ENCODE measurements at regions not wholly inside any gene's neighbourhood (a gene's known extent, or its start where the extent isn't known, plus 50 kb on each side); places are given as distances from the start of the nearest gene placed in this dataset.

DNA sequence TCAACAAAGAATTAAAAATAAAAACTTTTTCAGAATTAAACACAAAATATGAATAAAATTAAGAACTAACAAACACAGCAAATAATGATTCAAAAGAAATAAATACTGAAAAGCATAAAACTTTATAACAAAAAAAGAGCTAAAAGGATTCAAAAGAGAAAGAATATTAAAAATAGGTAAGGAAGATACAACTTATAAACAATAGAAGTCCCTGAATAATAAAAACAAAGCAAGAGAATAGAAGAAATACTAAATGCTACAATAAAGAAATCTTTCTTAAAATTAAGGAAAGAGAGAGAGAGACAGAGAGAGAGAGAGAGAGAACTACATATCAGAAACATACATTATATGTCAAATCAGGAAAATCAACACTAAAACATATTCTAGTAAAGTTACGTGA lies 619.9 kb upstream of the SLIT2 start:
- H3K27me3 ChIP-seq (replicated peaks; ENCODE audit: control insufficient read depth, insufficient read depth, low read length), result no peaks in the 10 kb centered on the region
- no peaks in the 10 kb centered on the region for H3K4me1 Mint-ChIP-seq (ENCODE audit: low read depth, unreplicated experiment)
- no peaks in the 10 kb centered on the region for H3K4me1 ChIP-seq
- TF ChIP-seq, protein P1, sequence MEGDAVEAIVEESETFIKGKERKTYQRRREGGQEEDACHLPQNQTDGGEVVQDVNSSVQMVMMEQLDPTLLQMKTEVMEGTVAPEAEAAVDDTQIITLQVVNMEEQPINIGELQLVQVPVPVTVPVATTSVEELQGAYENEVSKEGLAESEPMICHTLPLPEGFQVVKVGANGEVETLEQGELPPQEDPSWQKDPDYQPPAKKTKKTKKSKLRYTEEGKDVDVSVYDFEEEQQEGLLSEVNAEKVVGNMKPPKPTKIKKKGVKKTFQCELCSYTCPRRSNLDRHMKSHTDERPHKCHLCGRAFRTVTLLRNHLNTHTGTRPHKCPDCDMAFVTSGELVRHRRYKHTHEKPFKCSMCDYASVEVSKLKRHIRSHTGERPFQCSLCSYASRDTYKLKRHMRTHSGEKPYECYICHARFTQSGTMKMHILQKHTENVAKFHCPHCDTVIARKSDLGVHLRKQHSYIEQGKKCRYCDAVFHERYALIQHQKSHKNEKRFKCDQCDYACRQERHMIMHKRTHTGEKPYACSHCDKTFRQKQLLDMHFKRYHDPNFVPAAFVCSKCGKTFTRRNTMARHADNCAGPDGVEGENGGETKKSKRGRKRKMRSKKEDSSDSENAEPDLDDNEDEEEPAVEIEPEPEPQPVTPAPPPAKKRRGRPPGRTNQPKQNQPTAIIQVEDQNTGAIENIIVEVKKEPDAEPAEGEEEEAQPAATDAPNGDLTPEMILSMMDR (IDR thresholded peaks at IDR 0.05; ENCODE audit: insufficient read depth in 1 of 2, low read depth in 1 of 2, low read length in 1 of 2, severe bottlenecking in 1 of 2, unreplicated experiment in 1 of 2), result no peak
- H3K9me3 Mint-ChIP-seq (ENCODE audit: unreplicated experiment), result peaks cover 17% of the 10 kb centered on the region
- H3K27ac Mint-ChIP-seq (ENCODE audit: unreplicated experiment), result no peak overlapping the region
- no TSS peak for BruUV-seq (replicated peaks)
- ChIA-PET CTCF (no interaction called here), POLR2A (no interaction called here)
- no peak overlapping the region for H3K4me3 ChIP-seq (ENCODE audit: low read depth, low read length)
- H3K36me3 ChIP-seq (ENCODE audit: control insufficient read depth, insufficient read depth, low read length), result no peaks in the 10 kb centered on the region
- no peaks in the 10 kb centered on the region for H3K27me3 Mint-ChIP-seq (ENCODE audit: insufficient read depth, unreplicated experiment)
- H3K36me3 Mint-ChIP-seq (ENCODE audit: insufficient read depth, unreplicated experiment), result no peaks in the 10 kb centered on the region
- intact Hi-C loops (cut with micrococcal nuclease; ENCODE audit: unreplicated experiment), result no loop called here
- no peaks in the 10 kb centered on the region for H3K9me3 ChIP-seq
- no peak for DNase-seq
- H3K4me3 Mint-ChIP-seq (ENCODE audit: unreplicated experiment), result no peak overlapping the region

DNA sequence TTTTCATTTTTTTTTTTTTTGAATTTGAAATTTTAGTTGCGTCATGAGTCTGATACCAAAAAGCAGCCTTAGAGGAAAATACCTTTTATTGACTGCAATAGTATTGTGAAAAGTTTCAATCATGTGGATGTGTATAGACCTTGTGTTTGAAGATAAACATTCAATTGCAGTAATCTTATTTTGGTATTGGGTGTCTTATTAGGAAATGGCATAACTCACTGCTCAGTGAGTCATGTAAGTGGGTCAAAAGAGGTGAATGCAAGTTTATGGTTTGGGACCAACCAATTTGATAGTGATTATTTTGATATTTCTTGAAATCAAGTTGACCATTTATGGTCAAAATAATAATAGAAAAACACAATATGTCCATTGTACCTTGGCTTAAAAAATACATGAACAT lies 627.8 kb upstream of the SLIT2 start:
- no peak overlapping the region for H3K4me3 ChIP-seq (ENCODE audit: low read depth, low read length)

DNA sequence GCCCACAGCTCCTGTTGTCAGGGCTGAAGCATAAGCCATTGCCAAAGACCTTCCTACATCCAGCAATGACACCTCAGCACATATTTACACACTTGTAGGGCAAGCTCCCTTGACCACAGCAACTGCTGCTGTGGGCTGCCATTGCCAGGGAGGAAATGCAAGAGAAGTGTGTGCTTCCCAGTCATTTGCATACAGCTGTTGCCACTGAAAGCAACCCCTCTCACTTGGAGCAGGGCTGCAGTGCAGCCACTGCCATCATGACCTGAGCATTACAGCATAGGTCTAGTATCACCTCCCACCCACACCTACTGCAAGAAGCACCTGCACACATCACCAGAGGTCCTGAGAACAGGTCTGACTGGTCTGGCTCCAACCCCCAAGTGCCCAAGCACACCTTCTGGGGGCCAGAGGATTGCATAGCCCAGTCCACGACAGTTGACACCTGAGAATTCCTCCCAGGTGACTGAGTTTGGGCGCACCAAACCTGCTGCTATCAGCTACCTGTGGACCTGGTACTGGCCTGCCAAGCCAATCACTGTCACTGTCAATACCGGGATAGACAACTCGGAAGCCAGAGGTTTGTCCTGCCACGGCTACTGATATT lies 636.5 kb upstream of the SLIT2 start:
- H3K36me3 Mint-ChIP-seq (ENCODE audit: insufficient read depth, unreplicated experiment), result no peaks in the 10 kb centered on the region
- CTCF ChIA-PET, result no interaction called here
- POLR2A ChIA-PET, result no interaction called here
- no peaks in the 10 kb centered on the region for H3K4me1 Mint-ChIP-seq (ENCODE audit: low read depth, unreplicated experiment)
- Histone ChIP-seq H3K9me3 (no peaks in the 10 kb centered on the region), H3K4me3 (ENCODE audit: low read depth, low read length) (no peak overlapping the region), H3K36me3 (ENCODE audit: control insufficient read depth, insufficient read depth, low read length) (no peaks in the 10 kb centered on the region), H3K4me1 (no peaks in the 10 kb centered on the region), H3K27me3 (replicated peaks; ENCODE audit: control insufficient read depth, insufficient read depth, low read length) (no peaks in the 10 kb centered on the region)
- BruUV-seq (replicated peaks), result no TSS peak
- TF ChIP-seq, protein P1 (IDR thresholded peaks at IDR 0.05; ENCODE audit: insufficient read depth in 1 of 2, low read depth in 1 of 2, low read length in 1 of 2, severe bottlenecking in 1 of 2, unreplicated experiment in 1 of 2), result no peak
- peaks cover 21% of the 10 kb centered on the region for H3K9me3 Mint-ChIP-seq (ENCODE audit: unreplicated experiment)
- no peak overlapping the region for H3K4me3 Mint-ChIP-seq (ENCODE audit: unreplicated experiment)
- H3K27ac Mint-ChIP-seq (ENCODE audit: unreplicated experiment), result no peak overlapping the region
- no peaks in the 10 kb centered on the region for H3K27me3 Mint-ChIP-seq (ENCODE audit: insufficient read depth, unreplicated experiment)
- intact Hi-C loops (cut with micrococcal nuclease; ENCODE audit: unreplicated experiment), result no loop called here
- DNase-seq, result no peak

More for the DNA sequence above, 627.8 kb upstream of the SLIT2 start:
- no peak for DNase-seq
- H3K36me3 ChIP-seq (ENCODE audit: control insufficient read depth, insufficient read depth, low read length), result no peaks in the 10 kb centered on the region
- H3K27me3 Mint-ChIP-seq (ENCODE audit: insufficient read depth, unreplicated experiment), result no peaks in the 10 kb centered on the region
- no peaks in the 10 kb centered on the region for H3K27me3 ChIP-seq (replicated peaks; ENCODE audit: control insufficient read depth, insufficient read depth, low read length)
- intact Hi-C loops (cut with micrococcal nuclease; ENCODE audit: unreplicated experiment), result no loop called here
- H3K36me3 Mint-ChIP-seq (ENCODE audit: insufficient read depth, unreplicated experiment), result no peaks in the 10 kb centered on the region
- no peaks in the 10 kb centered on the region for H3K4me1 ChIP-seq
- H3K4me3 Mint-ChIP-seq (ENCODE audit: unreplicated experiment), result no peak overlapping the region
- POLR2A ChIA-PET, result no interaction called here
- CTCF ChIA-PET, result no interaction called here
- no TSS peak for BruUV-seq (replicated peaks)
- TF ChIP-seq, protein P1 (IDR thresholded peaks at IDR 0.05; ENCODE audit: insufficient read depth in 1 of 2, low read depth in 1 of 2, low read length in 1 of 2, severe bottlenecking in 1 of 2, unreplicated experiment in 1 of 2), result no peak
- peaks cover 7% of the 10 kb centered on the region for H3K9me3 Mint-ChIP-seq (ENCODE audit: unreplicated experiment)
- no peak overlapping the region for H3K27ac Mint-ChIP-seq (ENCODE audit: unreplicated experiment)
- no peaks in the 10 kb centered on the region for H3K9me3 ChIP-seq
- H3K4me1 Mint-ChIP-seq (ENCODE audit: low read depth, unreplicated experiment), result no peaks in the 10 kb centered on the region

All from Caco-2 (cell line).